GM12864 (cell line): ENCODE measurements at regions not wholly inside any gene's neighbourhood (a gene's known extent, or its start where the extent isn't known, plus 50 kb on each side); places are given as distances from the start of the nearest gene placed in this dataset.

ENCODE experiments used
- DNase-seq: peaks from one replicate; pipeline ENCODE4 v3.0.0-alpha.2; 2011; ENCODE audit warnings: low read depth
- H3K4me3 ChIP-seq: 2 replicates; pipeline ENCODE4 v1.5.1; 2011; ENCODE audit warnings: mild to moderate bottlenecking, low read depth, low read length, control low read depth
- CTCF ChIP-seq: IDR thresholded peaks from 2 replicates; pipeline ENCODE4 v1.5.1; 2011; ENCODE audit warnings: low read depth, mild to moderate bottlenecking, moderate library complexity, low read length, control low read depth, inconsistent platforms; ENCODE audit errors: missing control alignments

DNA sequence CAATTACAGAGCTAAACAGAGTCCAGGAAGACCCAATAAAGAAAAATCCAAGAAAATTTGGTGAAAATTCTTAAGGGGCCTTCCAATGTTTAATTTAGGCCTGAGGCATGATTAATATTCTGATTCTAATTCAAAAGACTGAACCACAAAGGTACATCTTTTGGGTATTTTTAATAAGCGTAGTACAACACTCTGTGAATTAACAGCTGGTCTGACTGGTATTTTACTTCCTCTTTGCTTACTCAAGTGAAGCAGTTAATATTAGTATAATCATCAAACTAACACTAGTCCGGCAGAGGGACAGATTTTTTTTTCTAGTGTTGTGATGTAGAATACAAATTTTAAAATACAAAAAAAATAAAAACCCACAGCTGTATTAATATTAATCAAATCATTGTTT is 652.9 kb downstream of the NR4A2 start:
- no peak for TF ChIP-seq CTCF

GRCh38 chr2:155675920-155676319 is 656.6 kb downstream of the NR4A2 start:
- no peak for TF ChIP-seq CTCF
- no peak overlapping the region for H3K4me3 ChIP-seq
- no peak for DNase-seq

More for the DNA sequence above, 652.9 kb downstream of the NR4A2 start:
- no peak for DNase-seq
- no peak overlapping the region for H3K4me3 ChIP-seq

DNA sequence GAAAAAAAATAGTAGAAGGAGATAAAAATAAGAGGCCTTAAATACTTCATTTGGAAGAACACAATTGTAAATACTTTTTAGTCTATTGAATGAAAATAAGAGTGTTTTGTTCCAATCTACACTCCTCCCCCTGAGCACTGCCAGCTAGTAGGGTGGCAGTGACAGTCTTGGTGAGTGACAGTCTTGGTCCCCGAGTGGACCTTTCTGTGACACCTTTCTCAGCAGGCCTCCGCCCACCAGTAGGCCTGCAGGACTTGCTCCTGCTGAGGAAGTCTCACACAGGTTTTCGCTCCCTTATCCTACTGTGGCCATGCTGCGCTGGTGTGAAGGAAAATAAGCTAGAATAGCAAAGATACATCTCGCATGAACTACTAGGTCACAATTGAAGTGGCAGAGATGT is 666.8 kb downstream of the NR4A2 start:
- no peak for TF ChIP-seq CTCF

GRCh38 chr2:155663265-155663664 is 669.3 kb downstream of the NR4A2 start:
- TF ChIP-seq CTCF = no peak
- no peak overlapping the region for H3K4me3 ChIP-seq
- DNase-seq = no peak

More for the DNA sequence above, 666.8 kb downstream of the NR4A2 start:
- no peak overlapping the region for H3K4me3 ChIP-seq
- DNase-seq = no peak

- TF ChIP-seq CTCF = no peak
- H3K4me3 ChIP-seq = no peak overlapping the region
- DNase-seq = no peak
These were observed 670.3 kb downstream of the NR4A2 start for GRCh38 chr2:155662224-155662623.

GRCh38 chr2:155653176-155653575 is 679.3 kb downstream of the NR4A2 start:
- H3K4me3 ChIP-seq = no peak overlapping the region
- no peak for TF ChIP-seq CTCF
- DNase-seq = no peak

GRCh38 chr2:155651851-155652250 is 680.7 kb downstream of the NR4A2 start:
- TF ChIP-seq CTCF = no peak
- no peak overlapping the region for H3K4me3 ChIP-seq
- no peak for DNase-seq
